ENCODE measurements at regions not wholly inside any gene's neighbourhood (a gene's known extent, or its start where the extent isn't known, plus 50 kb on each side); places are given as distances from the start of the nearest gene placed in this dataset.
"Not testable (repeated sequence)": the region's sequence is repeated elsewhere in the genome, so short reads cannot be mapped to it uniquely, and the experiment has no call there.

GRCh38 chr2:59232394-59233165, 991.5 kb upstream of the FANCL start:
- no peaks in the 10 kb centered on the region for H3K4me1 Mint-ChIP-seq
- no peak overlapping the region for H3K4me3 Mint-ChIP-seq
- no peaks in the 10 kb centered on the region for H3K36me3 Mint-ChIP-seq (ENCODE audit: low read depth)
- ATAC-seq (no peak), DNase-seq (no peak)
- no peak overlapping the region for H3K27ac Mint-ChIP-seq
- H3K27me3 Mint-ChIP-seq = no peaks in the 10 kb centered on the region
- H3K9me3 Mint-ChIP-seq = no peaks in the 10 kb centered on the region

GRCh38 chr2:59226362-59226761, 985.2 kb upstream of the FANCL start:
- not testable (repeated sequence) for H3K27me3 Mint-ChIP-seq; H3K9me3 Mint-ChIP-seq; H3K4me1 Mint-ChIP-seq; ATAC-seq; H3K4me3 Mint-ChIP-seq; DNase-seq; H3K27ac Mint-ChIP-seq; H3K36me3 Mint-ChIP-seq (ENCODE audit: low read depth)

GRCh38 chr2:59223742-59224141, 982.6 kb upstream of the FANCL start:
- Mint-ChIP-seq H3K36me3 (ENCODE audit: low read depth) (no peaks in the 10 kb centered on the region), H3K9me3 (no peaks in the 10 kb centered on the region), H3K4me1 (no peaks in the 10 kb centered on the region), H3K27ac (no peak overlapping the region), H3K4me3 (no peak overlapping the region), H3K27me3 (no peaks in the 10 kb centered on the region)
- no peak for DNase-seq
- no peak for ATAC-seq

- Mint-ChIP-seq H3K9me3 (no peaks in the 10 kb centered on the region), H3K4me1 (no peaks in the 10 kb centered on the region), H3K27me3 (no peaks in the 10 kb centered on the region), H3K4me3 (no peak overlapping the region), H3K27ac (no peak overlapping the region), H3K36me3 (ENCODE audit: low read depth) (no peaks in the 10 kb centered on the region)
- no peak for DNase-seq
- no peak for ATAC-seq
These were observed 976.2 kb upstream of the FANCL start for GRCh38 chr2:59217360-59217759.

GRCh38 chr2:59206361-59206760, 965.2 kb upstream of the FANCL start:
- Mint-ChIP-seq H3K4me1 (no peaks in the 10 kb centered on the region), H3K36me3 (ENCODE audit: low read depth) (no peaks in the 10 kb centered on the region), H3K27me3 (no peaks in the 10 kb centered on the region), H3K27ac (no peak overlapping the region), H3K4me3 (no peak overlapping the region), H3K9me3 (no peaks in the 10 kb centered on the region)
- no peak for DNase-seq
- ATAC-seq = no peak

- DNase-seq (no peak), ATAC-seq (no peak)
- Mint-ChIP-seq H3K4me1 (no peaks in the 10 kb centered on the region), H3K27me3 (no peaks in the 10 kb centered on the region), H3K4me3 (no peak overlapping the region), H3K36me3 (ENCODE audit: low read depth) (no peaks in the 10 kb centered on the region), H3K27ac (no peak overlapping the region), H3K9me3 (no peaks in the 10 kb centered on the region)
These were observed 962.9 kb upstream of the FANCL start for GRCh38 chr2:59204040-59204439.

GRCh38 chr2:59196491-59196890, 955.4 kb upstream of the FANCL start:
- DNase-seq = no peak
- Mint-ChIP-seq H3K27ac (no peak overlapping the region), H3K4me1 (no peaks in the 10 kb centered on the region), H3K27me3 (no peaks in the 10 kb centered on the region), H3K4me3 (no peak overlapping the region), H3K9me3 (peaks cover 6% of the 10 kb centered on the region), H3K36me3 (ENCODE audit: low read depth) (peaks cover 2% of the 10 kb centered on the region)
- no peak for ATAC-seq

- DNase-seq = no peak
- H3K36me3 Mint-ChIP-seq (ENCODE audit: low read depth) = peaks cover 2% of the 10 kb centered on the region
- H3K4me3 Mint-ChIP-seq = no peak overlapping the region
- no peak for ATAC-seq
- H3K27me3 Mint-ChIP-seq = no peaks in the 10 kb centered on the region
- no peak overlapping the region for H3K27ac Mint-ChIP-seq
- H3K4me1 Mint-ChIP-seq = no peaks in the 10 kb centered on the region
- H3K9me3 Mint-ChIP-seq = peaks cover 6% of the 10 kb centered on the region
These were observed 954.7 kb upstream of the FANCL start for GRCh38 chr2:59195851-59196250.

GRCh38 chr2:59191781-59192180, 950.7 kb upstream of the FANCL start:
- DNase-seq (no peak), ATAC-seq (no peak)
- Mint-ChIP-seq H3K4me1 (no peaks in the 10 kb centered on the region), H3K36me3 (ENCODE audit: low read depth) (no peaks in the 10 kb centered on the region), H3K27me3 (no peaks in the 10 kb centered on the region), H3K27ac (no peak overlapping the region), H3K9me3 (no peaks in the 10 kb centered on the region), H3K4me3 (no peak overlapping the region)

- no peak for DNase-seq
- Mint-ChIP-seq H3K27ac (no peak overlapping the region), H3K4me1 (no peaks in the 10 kb centered on the region), H3K9me3 (no peaks in the 10 kb centered on the region), H3K27me3 (no peaks in the 10 kb centered on the region), H3K4me3 (no peak overlapping the region), H3K36me3 (ENCODE audit: low read depth) (no peaks in the 10 kb centered on the region)
- ATAC-seq = no peak
These were observed 949.4 kb upstream of the FANCL start for GRCh38 chr2:59190518-59190917.

- H3K9me3 Mint-ChIP-seq = no peaks in the 10 kb centered on the region
- peaks cover 4% of the 10 kb centered on the region for H3K4me1 Mint-ChIP-seq
- no peaks in the 10 kb centered on the region for H3K36me3 Mint-ChIP-seq (ENCODE audit: low read depth)
- ATAC-seq (no peak), DNase-seq (no peak)
- no peak overlapping the region for H3K27ac Mint-ChIP-seq
- H3K4me3 Mint-ChIP-seq = no peak overlapping the region
- no peaks in the 10 kb centered on the region for H3K27me3 Mint-ChIP-seq
These were observed 943.3 kb upstream of the FANCL start for GRCh38 chr2:59184276-59185020.

GRCh38 chr2:59183070-59183469, 941.9 kb upstream of the FANCL start:
- Mint-ChIP-seq H3K36me3 (ENCODE audit: low read depth) (no peaks in the 10 kb centered on the region), H3K27me3 (no peaks in the 10 kb centered on the region), H3K27ac (no peak overlapping the region), H3K4me3 (no peak overlapping the region), H3K4me1 (peaks cover 4% of the 10 kb centered on the region), H3K9me3 (no peaks in the 10 kb centered on the region)
- no peak for DNase-seq
- no peak for ATAC-seq

- Mint-ChIP-seq H3K27ac (no peak overlapping the region), H3K4me1 (peaks cover 4% of the 10 kb centered on the region), H3K4me3 (no peak overlapping the region), H3K27me3 (no peaks in the 10 kb centered on the region), H3K9me3 (no peaks in the 10 kb centered on the region), H3K36me3 (ENCODE audit: low read depth) (no peaks in the 10 kb centered on the region)
- DNase-seq (no peak), ATAC-seq (no peak)
These were observed 941.1 kb upstream of the FANCL start for GRCh38 chr2:59182249-59182648.

- H3K36me3 Mint-ChIP-seq (ENCODE audit: low read depth) = no peaks in the 10 kb centered on the region
- H3K27me3 Mint-ChIP-seq = no peaks in the 10 kb centered on the region
These were observed 940.2 kb upstream of the FANCL start for GRCh38 chr2:59181347-59181746.

GRCh38 chr2:59180621-59181020, 939.5 kb upstream of the FANCL start:
- DNase-seq (no peak), ATAC-seq (no peak)
- no peaks in the 10 kb centered on the region for H3K36me3 Mint-ChIP-seq (ENCODE audit: low read depth)
- H3K27ac Mint-ChIP-seq = no peak overlapping the region
- no peaks in the 10 kb centered on the region for H3K27me3 Mint-ChIP-seq
- no peaks in the 10 kb centered on the region for H3K9me3 Mint-ChIP-seq
- peaks cover 4% of the 10 kb centered on the region for H3K4me1 Mint-ChIP-seq
- H3K4me3 Mint-ChIP-seq = no peak overlapping the region

More at GRCh38 chr2:59181347-59181746, 940.2 kb upstream of the FANCL start:
- H3K9me3 Mint-ChIP-seq = no peaks in the 10 kb centered on the region
- peaks cover 4% of the 10 kb centered on the region for H3K4me1 Mint-ChIP-seq
- ATAC-seq (no peak), DNase-seq (no peak)
- H3K4me3 Mint-ChIP-seq = no peak overlapping the region
- H3K27ac Mint-ChIP-seq = no peak overlapping the region

Data from activated naive CD8-positive, alpha-beta T cell treated with anti-CD3 and anti-CD28 coated beads, Interleukin-2, amount 50 U/mL, for 24 hours (primary cell).